ENCODE measurements at regions not wholly inside any gene's neighbourhood (a gene's known extent, or its start where the extent isn't known, plus 50 kb on each side); places are given as distances from the start of the nearest gene placed in this dataset.
A peak's percentile ranks its signal among the peaks of the same experiment; 100 is the strongest.
"Not testable (repeated sequence)": the region's sequence is repeated elsewhere in the genome, so short reads cannot be mapped to it uniquely, and the experiment has no call there.

GRCh38 chr10:38354410-38354809 lies 260.3 kb downstream of the ZNF37A start:
- intact Hi-C loops (cut with micrococcal nuclease); H3K9me2 ChIP-seq (ENCODE audit: insufficient read depth); H3K36me3 ChIP-seq (ENCODE audit: control insufficient read depth in 1 of 2, insufficient read depth in 2 of 2, low read length in 2 of 2); POLR2A ChIA-PET; H3K27me3 ChIP-seq (ENCODE audit: insufficient read depth, low read length); DNase-seq (ENCODE audit: low read depth, low spot score); BruUV-seq (replicated peaks); H3K9ac ChIP-seq (ENCODE audit: low read length); H3K4me3 ChIP-seq (replicated peaks in 1 of 2; ENCODE audit: low read depth in 1 of 2, low read length in 2 of 2); H3K4me1 ChIP-seq (ENCODE audit: control insufficient read depth in 1 of 2, insufficient read depth in 2 of 2, low read length in 2 of 2); H4K20me1 ChIP-seq (ENCODE audit: insufficient read depth); H3K4me2 ChIP-seq (ENCODE audit: low read length); ATAC-seq; H3K9me3 ChIP-seq (ENCODE audit: control insufficient read depth in 1 of 2, insufficient read depth in 1 of 2, low read depth in 1 of 2, low read length in 2 of 2); H2AFZ ChIP-seq (ENCODE audit: low read depth, low read length, poor library complexity, severe bottlenecking); RAD21 ChIA-PET (ENCODE audit: low non-redundant PET in 1 of 2, low total read pairs in 2 of 2, uncharacterized antibody in 2 of 2, unreplicated experiment in 2 of 2); H3K79me2 ChIP-seq (ENCODE audit: insufficient read depth, low read length); CTCF ChIA-PET; H3K27ac ChIP-seq (ENCODE audit: low read depth, low read length): not testable (repeated sequence)

DNA sequence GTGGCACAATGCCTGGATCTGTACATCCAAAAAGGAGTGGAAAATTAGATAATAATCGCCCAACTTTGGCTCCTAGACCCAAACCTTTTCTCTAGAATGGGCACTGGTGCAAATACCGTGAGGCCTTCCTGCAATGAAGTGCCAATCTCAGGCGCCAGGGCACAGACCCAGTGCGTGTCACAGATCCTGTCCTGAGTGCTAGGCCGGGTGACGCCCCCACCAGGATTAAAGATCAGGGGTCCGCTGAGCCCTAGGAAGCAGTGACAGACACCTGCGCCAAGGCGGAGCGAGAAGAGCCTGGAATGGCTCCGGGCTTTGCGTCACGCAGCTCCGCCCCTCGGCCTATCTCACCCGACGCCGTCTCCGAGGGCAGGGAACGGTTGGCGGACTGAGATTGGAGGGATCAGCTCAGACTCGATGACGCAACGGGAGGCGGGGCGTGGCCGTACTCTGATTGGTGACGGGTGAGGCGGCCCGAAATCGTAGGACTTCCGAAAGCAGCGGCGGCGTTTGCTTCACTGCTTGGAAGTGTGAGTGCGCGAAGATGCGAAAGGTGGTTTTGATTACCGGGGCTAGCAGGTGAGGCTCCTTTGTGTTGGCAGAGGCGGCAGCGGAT lies 261.9 kb downstream of the ZNF37A start:
- H3K27ac ChIP-seq (ENCODE audit: low read depth, low read length), result peak overlapping the region; percentile 46
- CTCF ChIA-PET, result not testable (repeated sequence)

DNA sequence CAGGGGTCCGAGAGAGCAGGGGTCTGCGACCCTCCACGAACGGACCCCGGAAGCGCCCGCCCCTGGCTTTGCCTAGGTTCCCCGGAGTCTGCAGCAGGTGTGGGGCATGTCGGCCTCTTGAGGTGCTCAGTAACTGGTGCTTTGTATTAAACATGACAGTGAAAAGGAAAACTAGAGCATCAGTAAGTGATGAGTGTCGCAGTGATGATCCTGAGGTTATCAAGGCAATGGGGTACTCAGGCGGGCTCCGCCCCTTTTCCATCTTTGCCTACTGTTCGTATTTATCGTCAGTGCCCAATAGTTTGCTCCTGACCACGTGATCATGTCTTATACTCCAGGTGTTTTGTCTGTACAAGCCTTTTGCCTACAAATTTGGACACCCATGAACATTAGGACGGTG lies 262.4 kb downstream of the ZNF37A start:
- H4K20me1 ChIP-seq (ENCODE audit: insufficient read depth); intact Hi-C loops (cut with micrococcal nuclease); H3K36me3 ChIP-seq (ENCODE audit: control insufficient read depth in 1 of 2, insufficient read depth in 2 of 2, low read length in 2 of 2); H3K79me2 ChIP-seq (ENCODE audit: insufficient read depth, low read length); H2AFZ ChIP-seq (ENCODE audit: low read depth, low read length, poor library complexity, severe bottlenecking); H3K9me2 ChIP-seq (ENCODE audit: insufficient read depth); H3K9me3 ChIP-seq (ENCODE audit: control insufficient read depth in 1 of 2, insufficient read depth in 1 of 2, low read depth in 1 of 2, low read length in 2 of 2); H3K27ac ChIP-seq (ENCODE audit: low read depth, low read length); CTCF ChIA-PET; RAD21 ChIA-PET (ENCODE audit: low non-redundant PET in 1 of 2, low total read pairs in 2 of 2, uncharacterized antibody in 2 of 2, unreplicated experiment in 2 of 2); POLR2A ChIA-PET; H3K27me3 ChIP-seq (ENCODE audit: insufficient read depth, low read length); H3K4me1 ChIP-seq (ENCODE audit: control insufficient read depth in 1 of 2, insufficient read depth in 2 of 2, low read length in 2 of 2): not testable (repeated sequence)
- Histone ChIP-seq H3K9ac (ENCODE audit: low read length) (peak overlapping the region; percentile 47; the same call in 1 of the 2 replicates), H3K4me3 (replicated peaks in 1 of 2; ENCODE audit: low read depth in 1 of 2, low read length in 2 of 2) (peak overlapping the region; percentile 55 to 58), H3K4me2 (ENCODE audit: low read length) (peak overlapping the region; percentile 84)
- TSS peak; percentile 74 for BruUV-seq (replicated peaks)
- peak; percentile 4 for DNase-seq (ENCODE audit: low read depth, low spot score)
- ATAC-seq, result peak; percentile 64

More for the DNA sequence above, 261.9 kb downstream of the ZNF37A start:
- H3K9me3 ChIP-seq (ENCODE audit: control insufficient read depth in 1 of 2, insufficient read depth in 1 of 2, low read depth in 1 of 2, low read length in 2 of 2); H4K20me1 ChIP-seq (ENCODE audit: insufficient read depth); H3K9me2 ChIP-seq (ENCODE audit: insufficient read depth); intact Hi-C loops (cut with micrococcal nuclease); POLR2A ChIA-PET; H3K27me3 ChIP-seq (ENCODE audit: insufficient read depth, low read length); RAD21 ChIA-PET (ENCODE audit: low non-redundant PET in 1 of 2, low total read pairs in 2 of 2, uncharacterized antibody in 2 of 2, unreplicated experiment in 2 of 2); H3K79me2 ChIP-seq (ENCODE audit: insufficient read depth, low read length); H3K36me3 ChIP-seq (ENCODE audit: control insufficient read depth in 1 of 2, insufficient read depth in 2 of 2, low read length in 2 of 2); H3K4me1 ChIP-seq (ENCODE audit: control insufficient read depth in 1 of 2, insufficient read depth in 2 of 2, low read length in 2 of 2); BruUV-seq (replicated peaks): not testable (repeated sequence)
- peak; percentile 29; the same call in 1 of the 2 replicates for TF ChIP-seq POLR2AphosphoS5 (IDR thresholded peaks at IDR 0.05; ENCODE audit: low read depth, low read length)
- H3K4me2 ChIP-seq (ENCODE audit: low read length), result peak overlapping the region; percentile 84
- peak; percentile 99 for ATAC-seq
- peak overlapping the region; percentile 55 to 58 for H3K4me3 ChIP-seq (replicated peaks in 1 of 2; ENCODE audit: low read depth in 1 of 2, low read length in 2 of 2)
- peak; percentile 24 for DNase-seq (ENCODE audit: low read depth, low spot score)
- H3K9ac ChIP-seq (ENCODE audit: low read length), result peak overlapping the region; percentile 47
- peak overlapping the region; percentile 54 for H2AFZ ChIP-seq (ENCODE audit: low read depth, low read length, poor library complexity, severe bottlenecking)

DNA sequence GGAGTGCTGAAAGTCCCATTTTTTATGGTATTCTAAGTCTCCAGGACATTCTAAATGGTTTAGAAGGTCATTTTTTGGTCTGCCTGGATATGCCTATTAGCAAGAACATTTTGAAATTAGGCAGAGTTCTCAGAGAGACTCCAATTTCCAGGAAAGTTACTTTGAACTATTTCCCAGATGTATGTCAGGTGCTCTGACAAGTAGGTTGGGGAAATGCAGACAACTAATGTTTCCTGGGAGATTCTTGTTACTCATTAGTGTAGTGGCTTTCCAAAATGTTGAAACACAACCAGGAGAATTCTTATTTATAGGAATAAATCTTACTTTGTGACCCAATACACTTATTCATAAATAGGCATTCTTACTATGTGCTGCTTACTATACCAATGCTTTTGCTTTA lies 268.4 kb downstream of the ZNF37A start:
- H3K79me2 ChIP-seq (ENCODE audit: insufficient read depth, low read length), result not testable (repeated sequence)

More for the DNA sequence above, 268.4 kb downstream of the ZNF37A start:
- POLR2A ChIA-PET; H3K9ac ChIP-seq (ENCODE audit: low read length); intact Hi-C loops (cut with micrococcal nuclease); CTCF ChIA-PET; ATAC-seq; H3K9me2 ChIP-seq (ENCODE audit: insufficient read depth); DNase-seq (ENCODE audit: low read depth, low spot score); H3K4me3 ChIP-seq (replicated peaks in 1 of 2; ENCODE audit: low read depth in 1 of 2, low read length in 2 of 2); BruUV-seq (replicated peaks); H3K27me3 ChIP-seq (ENCODE audit: insufficient read depth, low read length); H3K4me2 ChIP-seq (ENCODE audit: low read length); RAD21 ChIA-PET (ENCODE audit: low non-redundant PET in 1 of 2, low total read pairs in 2 of 2, uncharacterized antibody in 2 of 2, unreplicated experiment in 2 of 2); H3K4me1 ChIP-seq (ENCODE audit: control insufficient read depth in 1 of 2, insufficient read depth in 2 of 2, low read length in 2 of 2); H3K27ac ChIP-seq (ENCODE audit: low read depth, low read length); H2AFZ ChIP-seq (ENCODE audit: low read depth, low read length, poor library complexity, severe bottlenecking); H4K20me1 ChIP-seq (ENCODE audit: insufficient read depth); H3K9me3 ChIP-seq (ENCODE audit: control insufficient read depth in 1 of 2, insufficient read depth in 1 of 2, low read depth in 1 of 2, low read length in 2 of 2); H3K36me3 ChIP-seq (ENCODE audit: control insufficient read depth in 1 of 2, insufficient read depth in 2 of 2, low read length in 2 of 2): not testable (repeated sequence)

Measured in HCT116 (cell line).